T-cell (primary cell): ENCODE measurements at regions not wholly inside any gene's neighbourhood (a gene's known extent, or its start where the extent isn't known, plus 50 kb on each side); places are given as distances from the start of the nearest gene placed in this dataset.

Experiments used
- ATAC-seq, 4 experiments: fragments of 200-7000 bp in 3 of 4; fragments of 150-1000 bp in 1 of 4; cut with Tn5 transposase; replicated peaks in 1 of 4; 1 replicate in 3 of 4; 2 replicates in 1 of 4; pipeline ENCODE4 v1.10.0; 2021; ENCODE audit warnings: moderate library complexity in 3 of 4, mild to moderate bottlenecking in 2 of 4, moderate number of reproducible peaks in 1 of 4
- CTCF ChIA-PET, 2 donors: fragments of 300-600 bp; sonication (Branson Sonifier 250); formaldehyde crosslinking; loops; one replicate each; lab custom pipeline; 2022; ENCODE audit warnings: antibody characterized with exemption in 2 of 2; lab: Charles Lee
- POLR2A ChIA-PET, 2 donors: fragments of 300-600 bp; sonication (Branson Sonifier 250); formaldehyde crosslinking; loops; one replicate each; lab custom pipeline; 2022; ENCODE audit warnings: antibody characterized with exemption in 2 of 2; lab: Charles Lee
- DNase-seq, 35 experiments: peaks; one replicate each; pipeline versions ENCODE4 v3.0.0 to v3.0.0-alpha.2; 2013 to 2023
- H3K27ac ChIP-seq: one replicate; pipeline ENCODE4 v1.5.1; 2013; ENCODE audit warnings: low read length
- H3K27me3 ChIP-seq, 2 experiments: replicated peaks in 1 of 2; 1 replicate in 1 of 2; 2 replicates in 1 of 2; pipeline versions ENCODE4 v1.6.1 to v1.7.0; 2013; ENCODE audit warnings: low read length in 1 of 2, mixed read lengths in 1 of 2; ENCODE audit not compliant: control insufficient read depth in 2 of 2, insufficient read depth in 2 of 2; ENCODE audit errors: extremely low read depth in 1 of 2
- H3K36me3 ChIP-seq, 2 donors: 1 replicate in 1 of 2; 2 replicates in 1 of 2; pipeline versions ENCODE4 v1.6.1 to v1.7.0; 2013; ENCODE audit warnings: low read length in 1 of 2; ENCODE audit not compliant: control insufficient read depth in 2 of 2, insufficient read depth in 1 of 2; ENCODE audit errors: extremely low read depth in 1 of 2
- H3K4me1 ChIP-seq, 2 experiments: 1 replicate in 1 of 2; 2 replicates in 1 of 2; pipeline versions ENCODE4 v1.6.1 to v1.7.0; 2013; ENCODE audit warnings: low read length in 2 of 2, mixed read lengths in 1 of 2; ENCODE audit not compliant: insufficient read depth in 2 of 2, control insufficient read depth in 1 of 2; ENCODE audit errors: extremely low read depth in 1 of 2
- H3K4me3 ChIP-seq, 2 donors: 1 replicate in 1 of 2; 2 replicates in 1 of 2; pipeline versions ENCODE4 v1.5.1 to v1.7.0; 2013; ENCODE audit warnings: mild to moderate bottlenecking in 2 of 2, low read length in 1 of 2, moderate library complexity in 1 of 2; ENCODE audit not compliant: control insufficient read depth in 1 of 2; ENCODE audit errors: extremely low read depth in 1 of 2
- H3K9me3 ChIP-seq: 2 replicates; pipeline ENCODE4 v1.7.0; 2013
- H3K27ac Mint-ChIP-seq, 2 donors: one replicate each; pipeline ENCODE4 v1.8.0; 2020 to 2021; ENCODE audit warnings: mild to moderate bottlenecking in 2 of 2, mixed read lengths in 2 of 2
- H3K27me3 Mint-ChIP-seq, 2 donors: one replicate each; pipeline ENCODE4 v1.8.0; 2021 to 2022; ENCODE audit warnings: mixed read lengths in 2 of 2
- H3K36me3 Mint-ChIP-seq: one replicate; pipeline ENCODE4 v1.8.0; 2021; ENCODE audit warnings: mixed read lengths
- H3K4me1 Mint-ChIP-seq, 3 donors: one replicate each; pipeline ENCODE4 v1.8.0; 2020 to 2022; ENCODE audit warnings: mixed read lengths in 3 of 3, mild to moderate bottlenecking in 1 of 3
- H3K4me3 Mint-ChIP-seq, 3 donors: one replicate each; pipeline ENCODE4 v1.8.0; 2020 to 2022; ENCODE audit warnings: mild to moderate bottlenecking in 3 of 3, mixed read lengths in 3 of 3, moderate library complexity in 3 of 3
- H3K9me3 Mint-ChIP-seq, 3 donors: one replicate each; pipeline ENCODE4 v1.8.0; 2020 to 2022; ENCODE audit warnings: mixed read lengths in 3 of 3
- WGBS: methylation state at CpG from one replicate; pipeline ENCODE4 v1.1.5; 2013; ENCODE audit warnings: missing lambda C conversion rate; ENCODE audit not compliant: insufficient coverage; 5-methylcytosine and 5-hydroxymethylcytosine counted together

GRCh38 chr1:86224651-86225310 is 68.2 kb upstream of the COL24A1 start:
- Mint-ChIP-seq H3K27ac (no peak overlapping the region), H3K27me3 (no peaks in the 10 kb centered on the region), H3K4me3 (no peak overlapping the region), H3K36me3 (no peaks in the 10 kb centered on the region), H3K4me1 (no peaks in the 10 kb centered on the region), H3K9me3 (no peaks in the 10 kb centered on the region)
- Histone ChIP-seq H3K36me3 (no peaks in the 10 kb centered on the region), H3K9me3 (no peaks in the 10 kb centered on the region), H3K27me3 (no peaks in the 10 kb centered on the region), H3K4me3 (no peak overlapping the region), H3K27ac (no peak overlapping the region), H3K4me1 (no peaks in the 10 kb centered on the region)
- no peak for ATAC-seq
- WGBS: 14% methylated on average over 1 of the region's 5 CpGs
- ChIA-PET POLR2A (no interaction called here), CTCF (no interaction called here)
- no peak for DNase-seq

GRCh38 chr1:86218859-86219258 is 62.3 kb upstream of the COL24A1 start:
- no peaks in the 10 kb centered on the region for H3K27me3 Mint-ChIP-seq
- ChIA-PET POLR2A (no interaction called here), CTCF (no interaction called here)
- H3K36me3 ChIP-seq: no peaks in the 10 kb centered on the region
- H3K9me3 ChIP-seq: no peaks in the 10 kb centered on the region
- H3K27ac Mint-ChIP-seq: no peak overlapping the region
- H3K36me3 Mint-ChIP-seq: no peaks in the 10 kb centered on the region
- no peak overlapping the region for H3K4me3 Mint-ChIP-seq
- no peaks in the 10 kb centered on the region for H3K4me1 ChIP-seq
- WGBS: no CpG with 5 or more reads among the region's 5 CpGs
- H3K9me3 Mint-ChIP-seq: no peaks in the 10 kb centered on the region
- no peak overlapping the region for H3K27ac ChIP-seq
- no peak for DNase-seq
- peaks cover 0 to 2% (median 0%) of the 10 kb centered on the region in 3 donors for H3K4me1 Mint-ChIP-seq
- no peak overlapping the region for H3K4me3 ChIP-seq
- H3K27me3 ChIP-seq: no peaks in the 10 kb centered on the region
- ATAC-seq: no peak

- no peaks in the 10 kb centered on the region for H3K36me3 ChIP-seq
- Mint-ChIP-seq H3K9me3 (no peaks in the 10 kb centered on the region), H3K27me3 (no peaks in the 10 kb centered on the region), H3K36me3 (no peaks in the 10 kb centered on the region), H3K4me3 (no peak overlapping the region), H3K4me1 (peaks cover 0 to 2% (median 0%) of the 10 kb centered on the region in 3 donors), H3K27ac (no peak overlapping the region)
- no peaks in the 10 kb centered on the region for H3K4me1 ChIP-seq
- ATAC-seq: no peak
- ChIA-PET CTCF (no interaction called here), POLR2A (no interaction called here)
- whole genome bisulfite sequencing: no CpG with 5 or more reads among the region's 2 CpGs
- DNase-seq: no peak
- H3K27ac ChIP-seq: no peak overlapping the region
- H3K27me3 ChIP-seq: no peaks in the 10 kb centered on the region
- H3K9me3 ChIP-seq: no peaks in the 10 kb centered on the region
- no peak overlapping the region for H3K4me3 ChIP-seq
These were observed 58.0 kb upstream of the COL24A1 start for GRCh38 chr1:86214605-86215004.

DNA sequence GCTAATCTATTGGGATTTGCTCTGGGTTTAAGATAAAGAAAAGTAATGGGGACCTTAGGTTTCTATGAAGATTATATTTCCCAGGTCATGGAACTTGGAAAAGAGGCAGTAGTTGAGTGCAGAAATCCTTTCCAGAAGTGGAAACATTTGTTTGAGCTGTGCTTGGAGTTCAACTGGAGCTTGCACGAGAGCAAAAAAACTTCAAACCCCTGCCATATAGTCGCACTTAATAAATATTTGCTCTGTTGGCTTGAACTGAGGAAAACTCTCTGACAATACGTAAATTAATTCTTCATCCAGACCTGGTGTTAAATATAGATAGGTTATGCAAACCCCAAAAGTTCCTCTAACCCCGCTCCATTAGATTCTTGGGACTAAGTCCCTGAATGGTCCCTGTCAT is 52.8 kb upstream of the COL24A1 start:
- WGBS: no CpG with 5 or more reads among the region's 4 CpGs
- POLR2A ChIA-PET: no interaction called here
- no peak overlapping the region for H3K4me3 Mint-ChIP-seq
- no peak for DNase-seq
- CTCF ChIA-PET: no interaction called here
- Histone ChIP-seq H3K4me3 (no peak overlapping the region), H3K36me3 (no peaks in the 10 kb centered on the region), H3K4me1 (no peaks in the 10 kb centered on the region), H3K27ac (no peak overlapping the region), H3K27me3 (no peaks in the 10 kb centered on the region), H3K9me3 (no peaks in the 10 kb centered on the region)
- H3K27ac Mint-ChIP-seq: no peak overlapping the region
- no peak for ATAC-seq
- H3K36me3 Mint-ChIP-seq: no peaks in the 10 kb centered on the region
- H3K27me3 Mint-ChIP-seq: no peaks in the 10 kb centered on the region
- no peaks in the 10 kb centered on the region for H3K4me1 Mint-ChIP-seq
- no peaks in the 10 kb centered on the region for H3K9me3 Mint-ChIP-seq

DNA sequence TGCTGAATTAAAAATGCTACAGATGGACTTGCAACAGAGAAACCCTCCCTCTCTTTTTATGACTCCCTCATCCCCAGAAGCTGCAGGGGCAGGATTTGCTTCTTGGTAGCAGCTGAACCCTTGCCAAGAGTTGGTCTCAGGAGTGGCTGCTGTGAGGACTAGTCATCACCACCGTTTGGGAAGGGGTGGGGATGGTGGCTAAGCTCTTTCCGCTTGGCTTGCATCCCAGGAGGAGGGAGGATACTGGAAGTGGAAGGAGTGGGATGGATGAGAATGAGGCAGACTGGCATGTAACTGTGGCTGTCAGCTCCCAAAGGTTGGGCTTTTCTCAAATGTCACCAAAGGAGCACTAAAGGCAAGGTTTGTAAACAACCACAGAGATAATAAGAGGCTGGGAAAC is 50.8 kb upstream of the COL24A1 start:
- no peaks in the 10 kb centered on the region for H3K36me3 ChIP-seq
- H3K27ac Mint-ChIP-seq: no peak overlapping the region
- H3K27ac ChIP-seq: no peak overlapping the region
- H3K27me3 ChIP-seq: no peaks in the 10 kb centered on the region
- DNase-seq (no peak), ATAC-seq (no peak)
- no peaks in the 10 kb centered on the region for H3K27me3 Mint-ChIP-seq
- no peaks in the 10 kb centered on the region for H3K36me3 Mint-ChIP-seq
- H3K4me3 Mint-ChIP-seq: no peak overlapping the region
- H3K4me3 ChIP-seq: no peak overlapping the region
- 35% methylated on average over 2 of the region's 2 CpGs for WGBS
- no peaks in the 10 kb centered on the region for H3K9me3 ChIP-seq
- H3K4me1 ChIP-seq: no peaks in the 10 kb centered on the region
- no peaks in the 10 kb centered on the region for H3K9me3 Mint-ChIP-seq
- ChIA-PET POLR2A (no interaction called here), CTCF (no interaction called here)
- H3K4me1 Mint-ChIP-seq: no peaks in the 10 kb centered on the region
